Activated CD4-positive, alpha-beta T cell treated with anti-CD3 and anti-CD28 coated beads for 48 hours (primary cell): ENCODE measurements at regions not wholly inside any gene's neighbourhood (a gene's known extent, or its start where the extent isn't known, plus 50 kb on each side); places are given as distances from the start of the nearest gene placed in this dataset.

ENCODE experiments used
- DNase-seq: peaks from one replicate; pipeline ENCODE4 v3.0.0-alpha.2; 2020

GRCh38 chr11:87401653-87402052 is 363.9 kb downstream of the TMEM135 start:
- DNase-seq = no peak

DNA sequence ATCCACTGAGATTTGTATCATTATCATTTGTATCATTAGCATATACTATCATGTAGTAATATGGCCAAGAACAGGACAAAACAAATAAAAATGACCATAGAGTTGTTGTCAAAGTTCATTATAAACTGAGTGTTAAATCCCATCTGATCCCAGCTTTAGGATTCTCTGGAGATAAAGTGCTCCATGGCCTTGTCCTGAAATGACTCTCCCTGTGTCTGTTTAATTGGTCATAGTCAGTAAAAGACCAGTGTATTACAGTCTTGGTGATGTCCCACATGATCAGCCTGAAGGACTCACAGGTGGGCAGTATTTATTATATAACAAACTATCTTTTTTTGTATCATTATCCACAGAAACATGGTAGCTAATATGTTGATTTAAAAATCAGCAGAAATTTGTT is 361.6 kb downstream of the TMEM135 start:
- DNase-seq = no peak

GRCh38 chr11:87398931-87399330 is 361.2 kb downstream of the TMEM135 start:
- DNase-seq = no peak

- no peak for DNase-seq
Observed at GRCh38 chr11:87397011-87397865, 359.5 kb downstream of the TMEM135 start.

DNA sequence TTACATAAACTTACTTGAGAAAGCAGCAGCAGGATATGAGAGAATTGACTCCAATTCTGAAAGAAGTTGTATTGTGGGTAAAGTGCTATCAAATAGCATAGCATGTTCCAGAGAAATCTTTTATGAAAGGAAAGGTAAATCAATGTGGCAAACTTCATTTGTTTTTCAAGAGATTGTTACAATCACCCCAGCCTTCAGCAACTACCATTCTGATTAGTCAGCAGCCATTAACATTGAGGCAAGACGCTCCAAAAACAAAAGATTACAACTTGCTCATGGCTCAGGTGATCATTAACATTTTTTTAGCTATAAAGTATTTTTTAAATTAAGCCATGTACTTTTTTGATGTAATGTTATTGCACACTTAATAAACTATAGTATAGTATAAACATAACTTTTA is 357.2 kb downstream of the TMEM135 start:
- no peak for DNase-seq

- no peak for DNase-seq
Observed at GRCh38 chr11:87392665-87393064, 354.9 kb downstream of the TMEM135 start.

GRCh38 chr11:87391496-87391895 is 353.8 kb downstream of the TMEM135 start:
- DNase-seq = no peak

DNA sequence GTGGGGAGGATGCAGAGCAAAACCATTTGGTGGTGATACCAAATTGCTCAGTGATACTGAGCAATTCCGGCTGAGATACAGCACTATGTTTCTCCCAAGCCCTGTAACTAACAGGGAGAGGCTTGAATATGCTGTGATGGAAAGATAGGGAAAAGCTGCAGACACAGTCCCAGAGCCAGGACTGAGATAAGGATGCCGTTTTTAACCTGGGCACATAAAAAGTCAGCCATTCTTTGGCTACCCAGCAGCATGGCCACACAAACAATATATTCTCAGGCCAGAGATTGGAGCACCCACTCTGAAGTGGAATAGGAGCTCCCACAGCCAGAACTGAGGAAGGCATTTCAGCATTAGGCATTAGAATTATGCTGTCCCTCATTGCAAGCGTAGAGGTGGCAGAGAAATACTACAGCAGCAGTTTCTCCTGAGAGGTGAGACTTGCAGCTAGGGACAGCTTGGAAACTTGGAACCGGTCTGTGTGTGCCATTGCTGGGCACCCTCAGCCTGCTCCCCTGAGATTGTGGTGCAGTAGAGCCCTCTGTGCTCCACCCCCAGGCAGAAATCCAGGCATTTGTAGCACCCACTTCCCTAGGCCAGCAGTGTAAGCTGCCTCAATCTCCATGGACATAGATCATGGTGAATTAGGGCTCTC is 346.5 kb downstream of the TMEM135 start:
- no peak for DNase-seq

DNA sequence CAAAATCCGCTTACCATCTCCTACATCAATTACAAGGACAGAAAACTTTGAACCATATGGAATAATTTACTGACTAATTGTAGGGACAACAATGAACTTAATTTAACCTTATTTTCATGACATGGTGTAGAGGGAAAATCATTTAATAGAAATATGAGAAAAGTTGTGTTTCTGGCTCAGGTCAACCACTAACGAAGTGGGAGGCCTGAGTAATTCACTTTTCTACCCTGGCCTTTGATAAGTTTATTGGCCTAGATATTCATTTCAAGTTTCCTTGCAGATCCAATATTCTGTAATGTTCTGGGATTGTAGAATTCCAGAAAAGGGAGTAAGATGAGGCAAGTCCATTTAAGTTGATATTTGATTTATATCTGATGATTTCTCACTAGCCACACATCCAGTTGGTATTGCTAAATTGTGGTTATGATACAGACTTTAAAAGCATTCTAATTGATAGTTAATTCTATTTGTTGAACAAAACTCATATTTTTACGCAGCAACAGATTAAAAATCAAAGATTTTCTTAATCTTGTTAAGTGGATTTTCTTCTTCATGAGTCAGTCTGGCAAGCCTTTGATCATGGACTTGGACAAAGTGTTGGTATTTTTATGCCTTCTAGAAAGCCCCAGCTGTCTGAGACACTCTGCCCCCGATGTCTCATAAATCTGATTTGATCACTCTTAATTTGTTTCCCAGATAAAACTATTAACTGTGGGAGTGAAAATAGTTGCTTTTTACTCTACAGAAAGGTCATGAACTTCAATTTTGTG is 336.5 kb downstream of the TMEM135 start:
- no peak for DNase-seq
